Body of pancreas (tissue), 4 donors: ENCODE measurements at regions not wholly inside any gene's neighbourhood (a gene's known extent, or its start where the extent isn't known, plus 50 kb on each side); places are given as distances from the start of the nearest gene placed in this dataset.

Experiments
- CTCF ChIP-seq, 7 experiments: fragments of 450-650 bp in 4 of 7; fragments of 200-600 bp in 3 of 7; sonication (generic) in 3 of 7; IDR thresholded peaks; one replicate each; pipeline ENCODE4 v1.5.1; 2016 to 2019; ENCODE audit warnings: antibody characterized with exemption in 7 of 7
- POLR2A ChIP-seq, 3 donors: fragments of 450-650 bp; IDR thresholded peaks; one replicate each; pipeline ENCODE4 v1.6.1; 2016; ENCODE audit warnings: antibody characterized with exemption in 3 of 3, mild to moderate bottlenecking in 2 of 3

DNA sequence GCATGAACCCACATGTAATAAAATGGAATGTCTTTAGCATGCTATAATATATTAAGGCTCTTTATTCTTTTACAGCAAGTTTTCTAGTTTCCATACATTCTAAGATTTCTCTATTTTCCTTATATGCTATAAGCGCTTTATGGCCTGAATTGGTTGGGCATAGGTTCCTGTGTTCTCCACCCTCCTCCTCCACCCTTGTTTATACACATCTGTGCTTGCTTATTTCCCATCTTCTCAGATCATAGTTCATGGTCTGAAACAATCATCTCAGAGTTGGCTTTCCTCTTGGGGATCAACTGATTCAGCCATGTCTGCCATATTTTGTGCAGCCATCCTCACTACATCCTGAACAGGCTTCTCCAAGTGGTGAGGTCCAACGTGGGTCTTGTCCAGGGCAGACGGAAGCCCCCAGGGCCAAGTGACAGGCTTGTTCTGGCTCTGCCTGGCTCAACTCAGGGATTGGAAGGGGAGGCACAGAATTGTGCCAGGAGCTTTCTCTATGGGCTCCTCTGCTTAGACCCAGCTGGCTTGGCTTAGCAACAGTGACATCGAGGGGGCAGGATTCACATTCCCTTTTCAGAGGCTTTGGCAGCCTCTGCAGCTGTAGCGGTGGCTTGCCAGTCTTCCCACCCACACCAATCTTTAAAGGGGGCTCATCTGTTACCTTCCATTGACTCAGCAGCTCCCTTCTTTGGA is 327.3 kb downstream of the PTEN start:
- TF ChIP-seq CTCF (IDR thresholded peaks at IDR 0.05) (no peak), POLR2A (IDR thresholded peaks at IDR 0.05) (no peak)
